Left hindlimb (tissue), 1 donor: ENCODE measurements at regions not wholly inside any gene's neighbourhood (a gene's known extent, or its start where the extent isn't known, plus 50 kb on each side); places are given as distances from the start of the nearest gene placed in this dataset.

ENCODE experiments used
- DNase-seq: peaks from one replicate; pipeline ENCODE4 v3.0.0-alpha.2; 2018

DNA sequence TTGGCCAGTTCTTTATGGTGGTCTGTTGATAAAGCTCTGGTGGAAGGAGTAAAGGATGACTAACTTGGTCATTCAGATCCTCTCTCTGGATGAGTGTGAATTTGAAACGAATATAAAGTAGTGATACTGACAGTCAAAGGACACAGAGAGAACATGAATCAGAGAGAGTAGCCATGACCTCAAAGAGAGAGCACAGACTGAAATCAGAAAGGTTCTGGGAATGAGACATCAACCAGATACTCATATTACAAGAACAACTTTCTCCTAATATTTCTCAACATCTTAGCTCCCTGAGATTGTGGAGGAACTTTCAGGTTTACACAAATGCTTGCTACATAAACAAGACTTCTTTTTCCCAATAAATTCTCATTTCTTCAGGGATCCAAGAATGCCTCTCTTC is 849.1 kb upstream of the CHAC2 start:
- DNase-seq = no peak

DNA sequence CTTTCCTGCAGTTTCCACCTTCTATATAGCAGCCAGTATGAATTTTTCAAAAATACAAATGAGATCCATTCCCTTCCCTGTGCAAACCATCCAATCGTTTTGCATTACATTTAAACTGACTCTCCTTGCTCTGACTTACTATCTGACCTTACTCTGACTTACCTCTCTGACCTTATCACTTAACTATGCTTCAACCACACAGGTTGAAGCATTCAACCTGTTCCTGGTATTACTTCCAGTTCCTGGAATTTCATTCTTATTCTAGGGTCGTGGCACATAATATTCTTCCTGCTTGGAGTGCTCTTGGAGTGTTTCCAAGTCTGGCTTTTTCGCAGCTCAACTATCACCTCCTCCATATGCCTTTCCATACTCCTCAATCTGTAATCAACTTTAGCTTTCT is 850.6 kb upstream of the CHAC2 start:
- DNase-seq = no peak

DNA sequence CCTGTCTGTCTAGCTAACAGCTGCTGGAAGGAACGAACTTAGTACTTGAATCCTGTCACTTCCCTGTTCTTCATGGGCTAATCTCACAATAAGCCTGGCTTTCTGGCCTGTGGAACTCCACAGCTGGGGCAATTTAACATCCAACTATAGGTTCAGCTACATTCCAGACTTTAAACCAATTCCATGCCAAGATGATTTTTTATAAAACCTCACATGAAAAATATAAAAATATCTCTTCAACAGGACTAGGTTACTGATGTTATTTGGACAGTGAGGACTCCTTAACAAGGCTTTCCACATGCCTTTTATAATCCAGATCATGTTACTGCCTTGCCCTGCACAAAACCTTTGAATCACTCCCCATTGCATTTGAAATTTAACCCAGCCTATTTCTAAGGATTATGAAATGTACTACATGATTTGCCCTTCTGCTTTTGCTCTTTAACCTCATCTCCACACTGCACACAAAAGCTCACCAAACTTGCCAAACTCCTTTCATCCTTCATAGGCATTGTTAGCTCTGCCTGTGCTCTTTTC is 863.2 kb upstream of the CHAC2 start:
- DNase-seq = no peak

DNA sequence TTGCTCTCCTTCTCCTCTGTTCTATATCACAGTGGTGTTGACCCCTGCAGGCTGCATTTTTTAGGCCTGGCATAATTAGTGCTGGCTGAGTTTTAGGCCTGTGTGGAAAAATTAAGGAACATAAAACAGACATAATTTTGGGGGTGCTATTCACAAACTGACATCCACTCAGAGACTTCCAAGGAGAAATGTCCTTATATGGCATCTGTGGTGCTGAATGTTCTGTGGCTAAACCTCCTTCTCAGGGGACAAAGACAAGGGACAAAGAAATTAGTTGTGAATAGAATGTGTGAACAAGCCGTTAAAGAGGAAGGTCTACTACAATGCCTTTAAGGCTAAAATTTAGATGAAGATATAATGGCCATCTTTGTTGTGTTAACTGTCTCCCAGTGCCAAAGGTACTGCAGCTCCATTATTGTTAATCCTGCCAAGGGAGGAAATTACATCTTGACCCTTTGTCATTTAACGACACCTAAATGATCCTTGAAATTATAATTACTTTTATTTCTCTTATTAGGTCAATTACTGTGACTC is 870.0 kb upstream of the CHAC2 start:
- no peak for DNase-seq

DNA sequence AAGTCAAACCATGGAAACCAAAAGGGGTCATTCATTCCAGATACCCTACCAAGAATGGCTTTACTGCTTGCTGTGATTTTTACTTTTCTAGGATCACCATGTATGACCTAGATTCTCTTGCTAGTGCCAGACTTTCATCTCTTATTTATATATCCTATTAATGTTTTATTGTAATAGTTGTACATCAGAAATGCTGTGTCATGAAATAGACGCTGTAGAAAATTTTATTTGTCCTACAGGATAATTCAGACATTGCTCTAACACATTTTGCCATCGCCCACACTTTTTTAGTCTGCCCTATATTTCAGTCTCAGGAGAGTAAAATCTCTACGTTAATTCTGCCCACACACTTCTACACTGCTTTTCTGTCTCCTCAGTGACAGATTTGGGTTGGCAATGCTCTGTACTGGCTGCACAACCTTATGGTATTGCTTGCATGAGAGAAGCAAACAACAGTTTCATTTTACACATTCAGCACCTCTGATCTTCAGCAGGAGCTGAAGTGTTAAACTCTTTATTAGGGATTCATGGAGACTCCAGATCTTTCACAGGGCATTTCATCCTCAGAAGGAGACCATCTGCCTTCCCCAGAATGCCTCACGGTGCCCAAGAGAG is 871.8 kb upstream of the CHAC2 start:
- DNase-seq = no peak

DNA sequence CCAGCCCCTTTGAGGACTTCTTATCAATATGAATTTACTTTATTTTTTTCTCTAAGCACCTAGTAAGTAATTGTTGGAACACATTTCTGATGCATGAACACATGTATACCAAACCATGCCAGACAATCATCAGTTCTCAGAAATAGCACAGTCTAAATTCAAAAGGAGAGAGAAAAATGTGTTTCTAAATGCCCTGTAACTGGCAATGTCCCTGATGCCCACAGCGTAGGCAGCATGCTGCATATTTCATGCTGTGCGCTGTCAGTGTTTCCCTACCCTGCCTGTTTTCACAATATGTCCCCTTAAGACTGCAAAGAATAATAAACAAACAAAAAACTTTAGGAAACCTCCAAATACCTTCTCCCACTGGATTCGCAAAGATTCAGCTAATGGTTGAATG is 881.0 kb upstream of the CHAC2 start:
- DNase-seq = no peak

DNA sequence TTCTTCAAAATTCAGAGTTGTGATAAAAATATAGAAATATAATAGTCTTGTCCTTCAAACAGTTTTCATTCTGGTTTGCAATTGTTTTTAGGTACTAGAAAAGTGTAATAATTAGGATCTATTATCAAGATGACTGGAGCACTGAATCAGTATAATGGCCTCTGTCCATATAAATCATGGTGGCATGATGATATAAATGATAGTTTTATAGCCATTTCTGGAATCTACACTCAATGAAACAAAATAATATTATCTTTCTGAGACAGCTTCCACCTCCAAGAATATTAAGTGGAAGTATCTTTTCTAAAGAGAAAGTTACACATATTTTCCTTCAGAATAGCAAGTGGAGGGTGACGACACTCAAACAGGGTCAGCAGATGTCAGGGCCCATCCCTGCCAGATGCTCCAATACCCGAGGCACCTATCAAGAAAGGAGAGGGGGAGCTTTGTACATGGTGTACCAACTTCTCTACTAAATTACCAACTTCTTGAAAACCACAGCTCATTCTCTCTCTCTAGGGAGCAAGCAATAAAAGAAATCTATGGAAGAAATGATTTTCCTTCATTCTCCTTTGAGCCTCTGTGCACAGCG is 882.7 kb upstream of the CHAC2 start:
- DNase-seq = no peak

DNA sequence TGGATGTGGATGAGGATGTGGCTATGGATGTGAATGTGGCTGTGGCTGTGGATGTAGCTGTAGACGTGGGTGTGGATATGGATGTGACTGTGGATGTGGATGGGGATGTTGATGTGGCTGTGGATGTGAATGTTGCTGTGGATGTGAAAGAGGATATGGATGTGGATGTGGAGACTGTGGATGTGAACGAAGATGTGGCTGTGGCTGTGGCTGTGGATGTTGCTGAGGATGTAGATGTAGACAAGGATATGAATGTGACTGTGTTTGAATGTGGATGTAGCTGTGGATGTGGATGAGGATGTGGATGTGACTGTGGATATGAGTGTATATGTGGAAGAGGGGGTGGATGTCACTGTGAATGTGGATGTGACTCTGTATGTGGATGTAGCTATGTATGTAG is 884.6 kb upstream of the CHAC2 start:
- DNase-seq = no peak

DNA sequence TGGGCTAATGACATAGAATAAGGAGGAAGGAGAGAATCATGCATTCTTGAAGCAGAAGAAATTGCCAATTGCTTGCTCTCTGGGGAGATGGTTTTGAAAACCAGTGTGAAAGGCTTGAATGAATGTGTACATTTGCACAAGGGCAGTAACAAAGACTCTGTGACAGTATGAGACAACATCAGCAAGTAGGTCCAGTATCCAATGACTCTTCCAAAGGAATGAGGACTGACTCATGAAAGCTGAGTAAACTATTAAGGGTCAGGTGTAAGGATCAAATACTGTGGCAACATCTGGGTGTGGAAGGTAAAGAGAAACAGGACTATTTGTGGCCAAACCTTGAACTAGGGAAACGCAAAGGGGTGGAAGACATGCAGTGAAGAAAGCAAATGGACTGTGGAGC is 886.0 kb upstream of the CHAC2 start:
- DNase-seq = no peak

DNA sequence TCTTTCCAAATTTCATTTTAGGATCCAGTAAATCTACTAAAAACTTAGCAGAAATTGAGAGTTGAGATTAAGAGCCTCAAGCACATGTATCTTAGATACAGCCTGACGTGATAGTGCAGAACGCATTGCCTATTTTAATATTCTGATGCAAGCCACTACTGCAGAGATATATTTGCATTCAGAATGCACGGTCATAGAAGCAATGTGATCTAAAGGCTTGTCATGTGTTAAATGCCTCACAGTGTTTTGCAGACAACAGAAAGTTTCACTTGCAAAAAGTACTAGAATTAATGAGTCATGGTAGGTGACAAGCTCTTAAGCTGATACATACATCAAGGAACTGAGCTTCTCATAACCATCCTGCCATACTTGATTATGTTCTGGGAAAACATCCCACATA is 886.7 kb upstream of the CHAC2 start:
- DNase-seq = no peak

DNA sequence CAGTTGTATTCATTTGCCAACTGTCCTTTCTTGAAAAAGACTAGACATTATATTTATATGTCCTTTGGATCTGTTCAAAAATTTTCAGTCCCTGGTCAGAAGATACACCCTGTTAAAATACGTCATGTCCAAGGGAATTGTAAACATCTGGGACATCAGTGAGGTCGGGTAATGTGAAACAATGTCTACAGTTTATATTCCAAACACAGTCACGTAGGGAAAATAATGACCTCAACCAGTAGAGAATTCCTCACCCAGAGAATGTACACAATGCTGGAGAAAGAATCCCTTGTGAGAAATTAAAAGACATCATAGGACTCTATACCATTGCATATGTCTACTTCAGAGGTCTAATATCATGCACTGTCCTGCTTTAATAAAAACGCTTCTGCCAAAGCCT is 888.0 kb upstream of the CHAC2 start:
- DNase-seq = no peak

DNA sequence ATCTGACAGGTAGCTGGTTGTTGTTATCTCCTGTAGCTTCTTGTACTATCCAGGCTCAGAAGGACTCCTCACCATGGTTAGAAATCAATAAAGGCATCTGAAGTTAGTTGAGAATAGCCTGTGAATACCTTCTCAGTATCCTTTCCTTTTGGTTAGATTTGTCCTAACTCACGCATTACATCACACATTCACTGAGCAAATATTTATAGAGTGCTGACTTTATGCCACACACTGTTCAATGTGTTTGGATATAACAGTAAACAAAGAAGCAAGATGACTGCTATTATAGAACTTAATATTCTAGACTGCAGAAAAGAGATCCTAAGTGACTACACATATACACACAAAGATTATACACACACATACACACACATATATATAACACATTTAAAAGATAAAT is 889.9 kb upstream of the CHAC2 start:
- no peak for DNase-seq

DNA sequence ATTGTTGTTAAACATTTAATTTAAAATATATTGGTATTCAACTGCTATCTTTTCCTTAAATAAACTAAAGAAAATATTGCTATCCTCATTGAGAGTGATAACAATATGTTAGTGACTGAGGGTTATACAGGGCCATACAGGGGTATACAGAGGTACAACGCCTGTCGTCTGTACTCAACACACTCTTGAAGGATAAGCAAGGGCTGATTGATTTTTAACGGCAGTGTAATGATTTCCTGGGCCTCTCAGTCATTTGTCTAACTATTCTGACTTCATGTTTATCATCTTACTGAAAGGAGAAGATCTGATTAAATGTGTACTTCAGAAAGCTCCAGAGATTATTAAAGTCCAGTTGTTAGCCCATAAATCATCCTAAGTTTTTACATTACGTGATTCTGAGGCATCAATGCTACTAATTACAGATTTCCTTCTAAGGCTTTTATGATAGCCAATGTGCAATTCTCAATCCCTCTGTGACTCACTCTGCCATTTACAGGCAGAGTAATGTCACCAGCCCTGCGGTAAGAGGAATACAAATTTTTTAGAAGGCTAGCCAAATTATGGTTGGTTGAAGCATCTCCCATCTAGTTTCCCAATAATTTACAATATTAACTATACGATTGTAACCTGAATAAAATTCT is 893.0 kb upstream of the CHAC2 start:
- no peak for DNase-seq

DNA sequence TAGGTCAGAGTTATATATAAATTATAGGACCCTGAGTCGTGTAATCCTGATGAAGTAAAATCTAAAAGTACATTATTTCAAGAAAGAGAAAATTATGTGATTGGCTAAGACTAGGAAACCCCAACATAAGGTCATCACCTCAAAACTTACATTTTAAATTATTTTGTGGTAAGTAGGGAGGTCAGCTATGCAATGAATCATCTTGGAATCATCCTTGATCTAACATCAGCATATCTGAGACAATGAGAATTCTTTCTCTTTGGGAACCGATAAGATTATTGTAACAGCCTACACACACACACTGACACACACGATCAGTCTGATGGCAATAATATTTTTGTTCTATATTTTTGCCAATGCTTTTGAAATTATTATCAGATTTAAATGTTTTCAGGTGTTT is 904.8 kb upstream of the CHAC2 start:
- no peak for DNase-seq

DNA sequence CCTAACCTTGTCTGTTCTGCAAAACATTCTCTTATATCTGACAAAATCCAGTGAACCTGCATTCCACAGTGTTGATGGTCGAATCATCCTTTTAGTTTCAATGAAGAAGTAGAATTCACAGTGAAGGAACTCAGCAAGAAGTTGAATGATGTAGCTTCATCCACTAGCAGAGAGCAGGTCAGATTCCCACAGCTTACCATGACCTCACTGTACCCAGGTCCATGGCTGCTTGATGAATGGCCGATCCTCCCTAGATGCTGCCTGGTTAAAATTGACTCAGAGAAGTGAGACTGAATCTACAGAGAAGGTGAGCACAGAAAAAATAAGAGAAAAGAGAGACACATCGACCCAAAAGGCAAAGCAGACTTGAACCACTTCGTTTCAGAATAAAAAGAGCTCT is 906.0 kb upstream of the CHAC2 start:
- DNase-seq = no peak

DNA sequence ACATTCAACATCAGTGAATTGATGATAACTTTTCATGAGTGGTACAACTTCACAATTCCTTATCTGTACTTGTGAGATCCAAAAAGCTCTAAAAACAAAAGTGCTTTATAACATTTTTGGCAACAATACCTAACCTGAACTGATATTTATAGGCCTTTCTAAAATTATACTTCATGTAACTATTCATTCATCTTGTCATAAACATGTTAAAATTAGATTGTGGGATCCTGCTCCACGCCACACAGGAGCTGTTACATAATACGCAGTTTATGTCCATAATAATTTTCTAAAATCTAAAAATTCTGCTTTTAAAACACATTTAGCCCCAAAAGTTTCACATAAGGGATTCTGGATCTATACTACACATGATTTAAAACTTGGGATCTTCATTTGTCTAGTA is 908.5 kb upstream of the CHAC2 start:
- DNase-seq = no peak

DNA sequence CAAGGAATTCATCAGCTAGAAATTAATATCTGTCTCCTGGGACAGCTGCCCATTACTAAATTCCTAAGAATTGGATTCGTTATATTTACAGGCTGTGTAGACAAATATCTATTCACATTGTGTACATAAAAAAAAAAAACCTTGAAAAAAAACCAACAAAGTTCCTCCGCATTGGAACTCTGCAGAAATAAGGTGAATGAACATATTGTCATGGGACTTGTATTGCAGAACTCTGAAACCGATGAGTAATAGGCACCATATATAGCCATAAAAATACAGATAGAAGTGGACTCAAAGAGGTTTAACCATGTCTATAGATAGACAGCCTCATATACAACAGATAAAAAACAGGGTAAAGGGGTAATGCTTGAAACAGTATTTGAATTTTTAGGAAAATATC is 909.9 kb upstream of the CHAC2 start:
- no peak for DNase-seq

DNA sequence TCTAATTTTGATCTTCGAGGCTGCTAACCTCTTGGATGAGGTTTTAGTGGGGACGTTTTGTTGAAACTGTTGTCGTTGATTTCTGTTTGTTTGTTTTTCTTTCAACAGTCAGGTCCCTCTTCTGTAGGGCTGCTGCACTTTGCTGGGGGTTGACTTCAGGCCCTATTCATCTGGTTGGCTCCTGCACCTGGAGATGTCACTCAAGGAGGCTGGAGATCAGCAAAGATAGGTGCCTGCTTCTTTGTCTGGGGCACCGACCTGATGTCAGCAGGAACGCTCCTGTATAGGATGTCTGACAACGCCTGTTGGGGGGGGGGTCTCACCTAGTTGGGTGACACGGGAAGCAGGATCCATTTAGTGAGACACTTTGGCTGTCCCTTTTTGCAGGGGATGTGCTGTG is 915.6 kb upstream of the CHAC2 start:
- no peak for DNase-seq

DNA sequence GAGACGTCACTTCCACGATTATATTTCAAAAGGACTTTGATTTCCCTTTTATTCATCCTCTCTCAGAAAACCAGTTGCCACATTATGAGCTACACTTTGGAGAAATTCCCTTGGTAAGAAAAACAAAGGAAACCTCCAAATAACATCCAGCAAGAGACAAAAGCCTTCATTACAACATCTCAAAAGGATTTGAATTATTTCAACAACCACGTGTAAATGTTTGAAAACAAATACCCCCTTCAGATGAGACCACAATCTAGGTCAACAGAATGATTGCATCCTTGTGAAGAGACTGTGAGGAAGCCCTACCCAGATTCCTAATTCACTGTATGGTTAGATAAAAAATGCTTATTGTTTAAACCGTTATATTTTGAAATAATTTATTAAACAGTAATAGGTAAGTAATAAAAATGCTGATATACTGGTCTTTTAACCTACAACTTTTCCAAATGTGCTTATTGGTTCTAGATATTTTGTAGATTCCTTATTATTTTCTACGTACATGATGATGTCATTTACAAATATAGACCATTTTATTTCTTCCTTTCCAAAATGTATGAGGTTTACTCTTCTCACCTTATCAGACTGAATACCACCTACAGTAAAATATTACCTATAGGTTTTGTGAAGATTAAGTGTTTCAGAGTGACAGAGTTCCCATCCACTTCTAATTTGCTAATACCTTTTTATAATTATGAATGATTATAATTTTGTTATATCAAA is 922.7 kb upstream of the CHAC2 start:
- no peak for DNase-seq

DNA sequence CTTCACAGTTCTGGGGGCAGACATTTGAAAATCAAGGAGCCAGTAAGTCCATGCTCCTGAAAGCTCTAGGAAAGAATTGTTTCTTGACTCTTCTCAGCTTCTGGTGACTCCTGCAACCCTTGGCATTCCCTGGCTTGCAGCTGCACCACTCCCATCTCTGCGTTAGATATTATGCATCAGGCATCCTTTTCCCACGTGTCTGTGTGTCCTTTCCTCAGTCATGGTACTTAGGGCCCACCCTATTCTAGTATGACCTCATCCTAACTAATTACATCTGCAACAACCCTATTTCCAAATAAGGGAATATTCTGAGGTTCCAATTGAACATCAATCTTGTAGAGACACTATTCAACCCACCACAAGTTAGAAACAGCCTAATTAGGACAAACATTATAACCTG is 931.7 kb upstream of the CHAC2 start:
- no peak for DNase-seq

DNA sequence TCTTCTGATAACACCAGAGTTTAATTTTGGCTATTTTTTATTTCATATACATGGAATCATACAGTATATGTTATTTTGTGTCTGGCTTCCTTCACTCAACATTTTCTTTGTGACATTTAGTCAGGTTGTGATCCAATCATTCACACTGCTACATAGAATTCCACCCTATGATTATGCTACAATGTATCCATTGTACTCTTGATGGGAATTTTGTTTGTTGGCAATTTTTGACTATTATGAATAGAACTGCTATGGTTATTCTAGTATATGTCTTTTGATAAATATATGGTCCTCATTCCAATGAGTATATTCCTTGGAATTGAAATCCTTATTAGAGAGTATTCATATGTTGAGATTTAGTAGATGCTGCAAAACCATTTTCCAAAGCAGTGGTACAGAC is 936.4 kb upstream of the CHAC2 start:
- no peak for DNase-seq

DNA sequence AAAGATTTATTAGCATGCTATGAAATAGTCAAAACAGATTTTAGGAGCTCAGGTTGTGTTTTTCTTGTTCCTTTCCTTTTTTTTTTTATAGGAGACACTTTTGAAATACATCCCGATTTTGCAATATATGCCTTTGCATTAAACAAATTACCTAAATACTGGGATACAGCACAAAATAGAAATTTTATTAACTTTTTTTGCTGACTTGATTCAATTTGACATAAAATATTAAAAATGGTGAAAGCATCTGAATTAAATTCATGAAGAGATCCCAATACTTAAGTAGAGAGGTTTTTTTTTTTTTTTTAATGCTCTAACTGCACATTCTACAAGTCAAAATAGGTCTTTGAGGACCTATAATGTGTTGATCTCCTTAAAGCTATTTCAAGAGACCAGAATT is 939.5 kb upstream of the CHAC2 start:
- DNase-seq = no peak

DNA sequence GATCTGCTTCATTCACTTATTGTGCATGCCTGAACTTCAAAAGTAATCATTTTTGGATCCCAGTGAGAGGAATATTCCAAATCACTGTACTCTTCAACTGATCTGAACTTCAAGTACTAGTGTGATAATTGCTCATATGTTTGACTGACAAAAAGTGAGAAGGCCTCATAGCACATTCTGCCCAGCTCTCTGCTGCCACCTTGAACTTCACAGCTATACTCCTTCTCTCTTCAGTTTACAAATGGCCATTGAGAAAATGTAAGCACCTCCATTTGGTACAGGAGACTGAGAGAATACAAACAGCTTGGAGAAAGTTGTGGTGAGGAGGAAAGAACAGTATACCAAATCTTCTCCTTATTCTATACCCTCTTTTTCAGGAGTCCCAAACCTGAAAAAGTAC is 946.0 kb upstream of the CHAC2 start:
- DNase-seq = no peak

DNA sequence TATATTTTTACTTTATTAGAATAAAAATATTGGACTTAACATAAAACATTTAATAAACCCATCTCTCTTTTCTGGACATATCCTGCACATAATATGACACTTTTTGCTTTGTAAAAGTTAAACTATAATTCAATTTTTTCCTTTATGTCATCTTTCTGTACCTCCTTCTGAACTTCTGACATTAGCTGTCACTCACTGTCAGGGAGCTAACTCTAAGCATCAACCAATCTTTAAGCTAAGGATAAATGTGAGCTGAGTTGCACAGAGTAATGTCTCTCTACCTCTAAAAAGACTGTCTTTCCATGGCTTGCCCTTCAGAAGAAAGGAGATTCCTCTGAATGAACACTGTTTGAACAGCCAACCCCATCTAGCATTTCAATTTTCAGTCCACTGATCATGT is 948.6 kb upstream of the CHAC2 start:
- DNase-seq = no peak
